Esophagus muscularis mucosa (tissue), 3 donors: ENCODE measurements at regions not wholly inside any gene's neighbourhood (a gene's known extent, or its start where the extent isn't known, plus 50 kb on each side); places are given as distances from the start of the nearest gene placed in this dataset.

Source experiments
- POLR2A ChIP-seq: fragments of 450-650 bp; IDR thresholded peaks from one replicate; pipeline ENCODE4 v1.6.1; 2017; ENCODE audit warnings: antibody characterized with exemption, moderate library complexity, mild to moderate bottlenecking, low read depth
- POLR2AphosphoS5 ChIP-seq, 2 donors: sonication (generic); formaldehyde crosslinking; IDR thresholded peaks; one replicate each; pipeline ENCODE4 v1.6.1; 2017; ENCODE audit warnings: antibody characterized with exemption in 2 of 2
- TF ChIP-seq, protein P1 (sequence below), 3 experiments: fragments of 200-600 bp in 2 of 3; fragments of 450-650 bp in 1 of 3; sonication (generic) in 2 of 3; IDR thresholded peaks; one replicate each; pipeline ENCODE4 v1.5.1; 2017 to 2019; ENCODE audit warnings: antibody characterized with exemption in 3 of 3, mild to moderate bottlenecking in 2 of 3, moderate library complexity in 1 of 3

DNA sequence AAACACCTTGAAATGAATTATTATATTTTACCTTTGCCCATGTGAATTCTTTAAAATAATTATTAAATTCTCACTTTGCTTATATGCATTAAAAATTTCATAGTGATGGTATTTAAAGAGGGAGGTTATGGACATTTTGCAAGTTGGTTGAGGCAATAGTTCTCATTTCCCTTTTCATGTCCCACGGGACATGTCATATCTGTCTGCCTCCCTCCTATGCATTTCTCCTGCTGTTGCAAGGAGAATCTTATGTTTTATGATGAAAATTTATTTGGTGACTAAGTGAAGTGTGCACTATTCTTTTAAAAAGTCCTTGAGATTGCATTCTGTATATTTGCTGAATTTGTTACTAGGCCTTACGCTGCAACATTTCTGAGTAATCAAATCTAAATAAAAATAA, 67.2 kb downstream of the UTRN start:
- TF ChIP-seq, protein P1, sequence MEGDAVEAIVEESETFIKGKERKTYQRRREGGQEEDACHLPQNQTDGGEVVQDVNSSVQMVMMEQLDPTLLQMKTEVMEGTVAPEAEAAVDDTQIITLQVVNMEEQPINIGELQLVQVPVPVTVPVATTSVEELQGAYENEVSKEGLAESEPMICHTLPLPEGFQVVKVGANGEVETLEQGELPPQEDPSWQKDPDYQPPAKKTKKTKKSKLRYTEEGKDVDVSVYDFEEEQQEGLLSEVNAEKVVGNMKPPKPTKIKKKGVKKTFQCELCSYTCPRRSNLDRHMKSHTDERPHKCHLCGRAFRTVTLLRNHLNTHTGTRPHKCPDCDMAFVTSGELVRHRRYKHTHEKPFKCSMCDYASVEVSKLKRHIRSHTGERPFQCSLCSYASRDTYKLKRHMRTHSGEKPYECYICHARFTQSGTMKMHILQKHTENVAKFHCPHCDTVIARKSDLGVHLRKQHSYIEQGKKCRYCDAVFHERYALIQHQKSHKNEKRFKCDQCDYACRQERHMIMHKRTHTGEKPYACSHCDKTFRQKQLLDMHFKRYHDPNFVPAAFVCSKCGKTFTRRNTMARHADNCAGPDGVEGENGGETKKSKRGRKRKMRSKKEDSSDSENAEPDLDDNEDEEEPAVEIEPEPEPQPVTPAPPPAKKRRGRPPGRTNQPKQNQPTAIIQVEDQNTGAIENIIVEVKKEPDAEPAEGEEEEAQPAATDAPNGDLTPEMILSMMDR (IDR thresholded peaks at IDR 0.05) = no peak
- TF ChIP-seq POLR2A (no peak), POLR2AphosphoS5 (IDR thresholded peaks at IDR 0.05) (no peak)
